Stimulated activated memory B cell treated with anti-CD40 and anti-IgM and Interleukin-4, amounts not matched to agents 10 μg/mL and 1 μg/mL and 100 μg/mL, for 72 hours (primary cell): ENCODE measurements at regions not wholly inside any gene's neighbourhood (a gene's known extent, or its start where the extent isn't known, plus 50 kb on each side); places are given as distances from the start of the nearest gene placed in this dataset.

ENCODE experiments used
- ATAC-seq: fragments of 150-1000 bp; cut with Tn5 transposase; 2 replicates; pipeline ENCODE4 v1.10.0; 2021
- H3K27ac Mint-ChIP-seq: one replicate; pipeline ENCODE4 v1.8.0; 2022; ENCODE audit warnings: mild to moderate bottlenecking, mixed read lengths
- H3K27me3 Mint-ChIP-seq: one replicate; pipeline ENCODE4 v1.8.0; 2022; ENCODE audit warnings: mixed read lengths
- H3K36me3 Mint-ChIP-seq: one replicate; pipeline ENCODE4 v1.8.0; 2022; ENCODE audit warnings: mixed read lengths
- H3K4me1 Mint-ChIP-seq: one replicate; pipeline ENCODE4 v1.8.0; 2022; ENCODE audit warnings: mixed read lengths
- H3K4me3 Mint-ChIP-seq: one replicate; pipeline ENCODE4 v1.8.0; 2022; ENCODE audit warnings: mild to moderate bottlenecking, moderate library complexity, mixed read lengths
- H3K9me3 Mint-ChIP-seq: one replicate; pipeline ENCODE4 v1.8.0; 2022; ENCODE audit warnings: mixed read lengths

DNA sequence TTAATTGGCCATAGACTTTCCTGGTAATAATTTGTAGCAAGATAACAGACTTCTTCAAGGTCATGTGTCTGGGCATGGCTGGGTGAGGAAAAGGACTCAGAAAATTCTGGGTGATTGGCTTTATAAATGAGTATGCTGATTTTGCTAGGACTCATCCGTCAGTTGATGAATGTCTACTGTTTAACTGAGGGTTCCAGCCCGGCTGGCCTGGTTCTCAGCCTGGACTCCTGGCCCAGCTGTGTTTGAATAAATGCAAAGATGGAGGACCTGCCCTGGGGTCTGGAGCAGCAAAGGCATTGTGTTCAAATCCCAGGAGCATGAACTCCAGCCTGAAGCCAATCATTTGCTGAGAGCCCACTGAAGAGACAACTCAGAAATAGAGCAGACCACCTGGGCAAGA lies 323.2 kb downstream of the LRFN2 start:
- Mint-ChIP-seq H3K36me3 (no peaks in the 10 kb centered on the region), H3K27me3 (no peaks in the 10 kb centered on the region), H3K9me3 (peaks cover 10% of the 10 kb centered on the region), H3K27ac (no peak overlapping the region), H3K4me3 (no peak overlapping the region), H3K4me1 (no peaks in the 10 kb centered on the region)
- no peak for ATAC-seq

GRCh38 chr6:40262363-40262762 lies 324.8 kb downstream of the LRFN2 start:
- H3K27ac Mint-ChIP-seq: no peak overlapping the region
- no peaks in the 10 kb centered on the region for H3K36me3 Mint-ChIP-seq
- ATAC-seq: no peak
- peaks cover 10% of the 10 kb centered on the region for H3K9me3 Mint-ChIP-seq
- no peaks in the 10 kb centered on the region for H3K27me3 Mint-ChIP-seq
- H3K4me1 Mint-ChIP-seq: no peaks in the 10 kb centered on the region
- no peak overlapping the region for H3K4me3 Mint-ChIP-seq

- no peaks in the 10 kb centered on the region for H3K27me3 Mint-ChIP-seq
- H3K4me1 Mint-ChIP-seq: no peaks in the 10 kb centered on the region
- no peak overlapping the region for H3K4me3 Mint-ChIP-seq
- no peak for ATAC-seq
- H3K36me3 Mint-ChIP-seq: no peaks in the 10 kb centered on the region
- peaks cover 6% of the 10 kb centered on the region for H3K9me3 Mint-ChIP-seq
- no peak overlapping the region for H3K27ac Mint-ChIP-seq
These were observed 324.3 kb upstream of the MOCS1 start for GRCh38 chr6:40258531-40258930.

DNA sequence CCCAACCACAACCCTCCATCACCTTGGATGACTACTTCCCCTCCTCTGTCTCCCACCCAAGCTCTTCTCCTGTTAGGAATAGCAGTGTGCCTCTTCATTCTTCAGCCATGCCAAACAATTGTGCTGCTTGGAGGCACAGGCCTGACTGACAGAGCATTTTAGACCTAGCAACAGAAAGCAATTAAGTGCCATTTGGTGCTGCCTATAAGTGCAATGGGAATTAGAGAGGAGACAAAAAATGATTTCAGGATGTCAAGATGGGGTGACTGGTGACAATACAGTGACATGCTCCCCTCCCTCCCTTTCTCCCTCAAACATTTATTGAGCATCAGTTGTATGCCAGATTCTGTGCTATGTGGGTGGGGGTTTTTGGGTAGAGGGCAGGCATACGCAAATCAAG lies 322.6 kb upstream of the MOCS1 start:
- peaks cover 6% of the 10 kb centered on the region for H3K9me3 Mint-ChIP-seq
- H3K4me1 Mint-ChIP-seq: no peaks in the 10 kb centered on the region
- H3K4me3 Mint-ChIP-seq: no peak overlapping the region
- ATAC-seq: no peak
- H3K27me3 Mint-ChIP-seq: no peaks in the 10 kb centered on the region
- H3K36me3 Mint-ChIP-seq: no peaks in the 10 kb centered on the region
- H3K27ac Mint-ChIP-seq: no peak overlapping the region

DNA sequence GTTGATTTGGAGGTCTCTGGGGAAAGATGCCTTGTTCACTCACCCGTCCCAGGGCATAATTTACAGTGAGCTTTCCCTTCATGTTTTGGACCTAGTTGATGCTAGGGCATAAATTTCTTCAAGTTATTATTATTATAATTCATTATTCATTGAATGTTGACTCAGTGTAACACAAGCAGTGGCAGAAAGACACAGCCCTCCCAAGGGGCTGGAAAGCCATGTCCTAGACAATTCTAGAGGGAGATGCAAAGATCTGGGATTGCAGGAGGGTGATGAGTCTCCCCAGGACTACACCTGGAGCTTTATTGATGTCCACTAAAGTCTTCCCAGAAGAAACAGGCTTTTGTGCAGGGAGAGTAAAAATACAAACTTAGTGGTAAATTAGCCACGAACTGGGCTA lies 322.0 kb upstream of the MOCS1 start:
- H3K27me3 Mint-ChIP-seq: no peaks in the 10 kb centered on the region
- no peak for ATAC-seq
- H3K4me1 Mint-ChIP-seq: peaks cover 5% of the 10 kb centered on the region
- peaks cover 6% of the 10 kb centered on the region for H3K9me3 Mint-ChIP-seq
- H3K36me3 Mint-ChIP-seq: no peaks in the 10 kb centered on the region
- no peak overlapping the region for H3K27ac Mint-ChIP-seq
- H3K4me3 Mint-ChIP-seq: no peak overlapping the region

- no peak for ATAC-seq
- no peaks in the 10 kb centered on the region for H3K36me3 Mint-ChIP-seq
- no peaks in the 10 kb centered on the region for H3K27me3 Mint-ChIP-seq
- H3K4me1 Mint-ChIP-seq: peaks cover 13% of the 10 kb centered on the region
- no peak overlapping the region for H3K27ac Mint-ChIP-seq
- no peak overlapping the region for H3K4me3 Mint-ChIP-seq
- H3K9me3 Mint-ChIP-seq: no peaks in the 10 kb centered on the region
These were observed 319.2 kb upstream of the MOCS1 start for GRCh38 chr6:40253420-40253819.

DNA sequence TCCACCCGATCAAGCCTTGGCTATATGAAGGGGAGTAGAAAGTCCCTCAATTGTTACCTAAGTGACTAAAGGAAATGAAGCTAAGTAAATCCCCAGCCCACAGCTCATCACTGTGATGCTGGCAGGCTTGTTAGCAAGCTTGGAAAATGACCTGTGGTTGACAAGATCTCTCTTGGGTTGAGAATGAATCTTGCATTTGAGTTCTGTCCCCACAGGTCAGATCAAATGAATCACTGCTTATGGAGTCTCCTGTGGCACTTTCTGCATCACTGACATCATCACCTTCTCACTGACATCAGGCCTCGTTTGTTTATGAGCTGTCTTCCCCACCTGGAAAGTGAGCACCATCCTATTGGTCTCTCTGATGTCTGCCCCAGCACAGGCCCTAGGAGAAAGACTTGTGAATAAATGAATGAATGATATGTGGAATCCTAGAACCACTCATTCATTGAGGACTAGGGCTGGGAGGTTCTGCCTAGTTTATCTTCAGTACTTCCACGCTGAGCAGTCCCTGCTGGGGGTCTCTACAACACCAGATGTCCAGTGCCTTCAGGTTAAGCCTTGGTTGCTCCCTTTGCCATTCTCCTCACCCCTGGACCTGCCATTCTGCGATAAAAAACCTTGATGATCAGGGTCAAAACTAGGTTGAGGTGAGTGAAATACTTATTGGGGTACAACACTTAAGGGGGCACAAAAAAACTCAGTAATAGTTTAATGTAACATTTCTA lies 318.4 kb upstream of the MOCS1 start:
- no peaks in the 10 kb centered on the region for H3K9me3 Mint-ChIP-seq
- H3K4me3 Mint-ChIP-seq: no peak overlapping the region
- H3K36me3 Mint-ChIP-seq: no peaks in the 10 kb centered on the region
- peaks cover 13% of the 10 kb centered on the region for H3K4me1 Mint-ChIP-seq
- no peak for ATAC-seq
- H3K27ac Mint-ChIP-seq: no peak overlapping the region
- no peaks in the 10 kb centered on the region for H3K27me3 Mint-ChIP-seq

- Mint-ChIP-seq H3K9me3 (no peaks in the 10 kb centered on the region), H3K4me3 (no peak overlapping the region), H3K4me1 (peaks cover 13% of the 10 kb centered on the region), H3K27me3 (no peaks in the 10 kb centered on the region), H3K36me3 (no peaks in the 10 kb centered on the region), H3K27ac (no peak overlapping the region)
- ATAC-seq: no peak
These were observed 317.5 kb upstream of the MOCS1 start for GRCh38 chr6:40251637-40252300.

DNA sequence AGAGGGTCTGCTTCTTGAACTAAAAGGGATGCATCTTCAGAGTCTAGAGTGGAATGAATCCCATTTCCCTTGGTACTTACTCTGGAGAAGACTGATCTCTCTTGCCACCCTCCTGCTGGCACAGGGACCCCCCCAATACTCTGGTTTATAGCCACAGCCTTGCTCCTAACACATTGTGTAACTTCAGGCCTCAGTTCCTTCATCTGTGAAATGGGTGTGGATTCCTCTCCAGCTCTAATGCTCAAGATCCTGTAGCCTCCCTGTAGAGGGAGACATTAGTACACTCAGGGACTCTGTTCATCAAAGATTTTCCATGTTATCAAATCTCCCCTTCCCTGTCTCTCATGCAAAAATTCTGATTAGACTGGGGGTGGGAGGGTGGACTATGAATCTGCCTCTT lies 315.7 kb upstream of the MOCS1 start:
- Mint-ChIP-seq H3K27ac (no peak overlapping the region), H3K4me1 (peaks cover 13% of the 10 kb centered on the region), H3K36me3 (no peaks in the 10 kb centered on the region), H3K27me3 (no peaks in the 10 kb centered on the region), H3K4me3 (no peak overlapping the region), H3K9me3 (no peaks in the 10 kb centered on the region)
- no peak for ATAC-seq

GRCh38 chr6:40247516-40248115 lies 313.4 kb upstream of the MOCS1 start:
- Mint-ChIP-seq H3K4me3 (no peak overlapping the region), H3K4me1 (peaks cover 13% of the 10 kb centered on the region), H3K9me3 (peaks cover 3% of the 10 kb centered on the region), H3K36me3 (no peaks in the 10 kb centered on the region), H3K27ac (no peak overlapping the region), H3K27me3 (no peaks in the 10 kb centered on the region)
- ATAC-seq: no peak

GRCh38 chr6:40244699-40245098 lies 310.4 kb upstream of the MOCS1 start:
- no peak for ATAC-seq

DNA sequence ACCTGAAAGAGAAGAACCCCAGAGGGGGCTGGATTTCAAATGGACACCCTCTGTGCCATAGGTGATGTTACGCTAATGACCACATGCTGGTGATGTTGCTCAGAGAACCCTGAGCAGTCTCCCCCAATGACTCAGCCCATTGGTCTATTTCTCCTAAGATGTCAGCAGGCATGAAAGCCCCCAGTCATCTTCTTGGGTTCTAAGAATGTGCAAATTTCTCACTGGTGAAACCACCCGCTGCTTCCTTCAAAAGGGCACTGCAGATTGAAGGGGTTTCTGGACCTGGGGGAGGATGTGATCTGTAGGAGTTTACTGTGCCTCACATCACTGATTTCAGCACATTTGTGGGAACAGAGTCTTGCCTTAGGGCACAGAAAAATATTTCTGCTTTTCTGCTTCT lies 298.4 kb upstream of the MOCS1 start:
- Mint-ChIP-seq H3K27ac (no peak overlapping the region), H3K4me1 (no peaks in the 10 kb centered on the region), H3K9me3 (peaks cover 4% of the 10 kb centered on the region), H3K36me3 (peaks cover 3% of the 10 kb centered on the region), H3K27me3 (peaks cover 29% of the 10 kb centered on the region), H3K4me3 (no peak overlapping the region)
- ATAC-seq: peak; percentile 46

More at GRCh38 chr6:40244699-40245098, 310.4 kb upstream of the MOCS1 start:
- Mint-ChIP-seq H3K27ac (no peak overlapping the region), H3K36me3 (no peaks in the 10 kb centered on the region), H3K4me3 (no peak overlapping the region), H3K27me3 (no peaks in the 10 kb centered on the region), H3K9me3 (peaks cover 9% of the 10 kb centered on the region), H3K4me1 (no peaks in the 10 kb centered on the region)

DNA sequence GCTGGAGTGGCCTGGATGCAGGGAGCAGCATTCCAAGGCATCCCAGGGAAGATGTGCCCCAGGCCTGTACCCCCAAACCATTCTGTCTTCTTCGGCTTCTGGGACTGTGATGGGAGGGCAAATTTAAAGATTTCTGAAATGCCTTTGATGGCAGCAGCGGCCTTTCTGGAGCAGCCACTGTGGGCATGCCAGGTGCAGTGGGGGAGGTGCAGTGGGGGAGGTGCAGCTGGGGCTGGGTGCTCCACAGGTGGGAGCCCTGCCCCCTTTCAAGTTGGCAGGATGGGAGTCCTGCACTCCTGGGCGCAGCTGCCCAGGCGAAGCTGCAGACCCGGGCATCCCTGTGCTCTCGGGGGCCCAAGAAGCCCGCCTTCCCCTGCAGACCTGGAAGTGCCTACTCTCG lies 293.5 kb upstream of the MOCS1 start:
- no peaks in the 10 kb centered on the region for H3K27me3 Mint-ChIP-seq
- H3K4me1 Mint-ChIP-seq: no peaks in the 10 kb centered on the region
- ATAC-seq: no peak
- no peaks in the 10 kb centered on the region for H3K36me3 Mint-ChIP-seq
- H3K9me3 Mint-ChIP-seq: peaks cover 3% of the 10 kb centered on the region
- H3K27ac Mint-ChIP-seq: no peak overlapping the region
- no peak overlapping the region for H3K4me3 Mint-ChIP-seq

DNA sequence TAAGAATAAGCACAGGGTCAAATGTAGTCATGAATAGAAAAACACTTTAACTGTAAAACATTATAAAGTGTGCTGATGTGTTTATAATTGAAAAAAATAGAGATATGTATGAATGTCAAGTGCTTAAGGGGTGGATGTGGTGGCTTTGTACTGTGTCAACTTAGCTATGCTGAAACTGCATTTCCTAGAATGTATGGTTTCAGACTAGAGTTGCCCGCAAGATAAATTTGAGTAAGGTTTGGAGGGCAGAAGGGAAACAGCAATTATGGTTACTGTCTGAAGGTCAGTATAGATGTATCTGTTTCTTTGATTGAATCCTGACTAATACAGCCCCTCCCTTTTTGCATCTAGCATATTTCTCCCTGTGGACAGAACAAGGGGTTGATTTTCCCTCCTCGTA lies 288.1 kb upstream of the MOCS1 start:
- H3K27ac Mint-ChIP-seq: no peak overlapping the region
- H3K9me3 Mint-ChIP-seq: peaks cover 3% of the 10 kb centered on the region
- ATAC-seq: no peak
- H3K27me3 Mint-ChIP-seq: no peaks in the 10 kb centered on the region
- no peak overlapping the region for H3K4me3 Mint-ChIP-seq
- H3K36me3 Mint-ChIP-seq: no peaks in the 10 kb centered on the region
- no peaks in the 10 kb centered on the region for H3K4me1 Mint-ChIP-seq

- ATAC-seq: no peak
- H3K27me3 Mint-ChIP-seq: peaks cover 8% of the 10 kb centered on the region
- no peak overlapping the region for H3K27ac Mint-ChIP-seq
- no peak overlapping the region for H3K4me3 Mint-ChIP-seq
- H3K4me1 Mint-ChIP-seq: no peaks in the 10 kb centered on the region
- peaks cover 3% of the 10 kb centered on the region for H3K9me3 Mint-ChIP-seq
- H3K36me3 Mint-ChIP-seq: no peaks in the 10 kb centered on the region
These were observed 285.5 kb upstream of the MOCS1 start for GRCh38 chr6:40219799-40220198.

DNA sequence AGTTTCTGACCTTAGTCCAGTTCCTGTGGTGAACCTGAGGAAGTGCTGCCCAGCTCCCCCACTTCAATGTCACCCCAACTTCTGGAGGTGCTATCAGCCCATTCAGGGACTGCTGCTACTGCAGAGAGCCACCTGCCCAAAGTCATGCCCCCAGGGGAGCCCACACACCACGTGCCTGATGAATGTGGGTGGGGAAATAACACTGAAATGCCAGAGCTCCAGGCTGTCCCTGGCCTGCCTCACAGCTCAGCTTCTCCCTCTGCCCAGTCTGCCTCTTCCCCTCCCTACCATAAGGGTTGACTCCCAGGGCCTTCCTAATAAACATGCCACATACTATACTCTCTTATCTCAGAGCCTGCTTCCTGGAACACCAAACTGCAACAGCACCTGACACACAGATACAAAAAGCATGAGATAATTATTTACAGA lies 276.4 kb upstream of the MOCS1 start:
- peaks cover under 1% of the 10 kb centered on the region for H3K36me3 Mint-ChIP-seq

More for the DNA sequence above, 276.4 kb upstream of the MOCS1 start:
- no peaks in the 10 kb centered on the region for H3K9me3 Mint-ChIP-seq
- peaks cover 12% of the 10 kb centered on the region for H3K27me3 Mint-ChIP-seq
- peak; percentile 43 for ATAC-seq
- H3K27ac Mint-ChIP-seq: no peak overlapping the region
- H3K4me3 Mint-ChIP-seq: no peak overlapping the region
- H3K4me1 Mint-ChIP-seq: peaks cover 6% of the 10 kb centered on the region
